Karpas-422 (cell line): ENCODE measurements at regions not wholly inside any gene's neighbourhood (a gene's known extent, or its start where the extent isn't known, plus 50 kb on each side); places are given as distances from the start of the nearest gene placed in this dataset.

Experiments used
- DNase-seq: peaks from one replicate; pipeline ENCODE4 v3.0.0-alpha.2; 2015
- H2AFZ ChIP-seq: fragments of 200-600 bp; sonication (generic); 2 replicates; pipeline ENCODE4 v1.6.1; 2014; ENCODE audit warnings: antibody characterized with exemption, low read length, mixed read lengths
- H3K27ac ChIP-seq: fragments of 200-600 bp; sonication (generic); 2 replicates; pipeline ENCODE4 v1.5.1; 2014; ENCODE audit warnings: mild to moderate bottlenecking, low read length, moderate library complexity
- H3K27me3 ChIP-seq: fragments of 200-600 bp; sonication (generic); 2 replicates; pipeline ENCODE4 v1.6.1; 2014; ENCODE audit warnings: low read length, mixed read lengths
- H3K36me3 ChIP-seq: fragments of 200-600 bp; sonication (generic); 2 replicates; pipeline ENCODE4 v1.6.1; 2014; ENCODE audit warnings: low read length, mixed read lengths; ENCODE audit not compliant: insufficient read depth
- H3K4me1 ChIP-seq: fragments of 200-600 bp; sonication (generic); 2 replicates; pipeline ENCODE4 v1.6.1; 2014; ENCODE audit warnings: mild to moderate bottlenecking, low read length, mixed read lengths
- H3K4me2 ChIP-seq: fragments of 200-600 bp; sonication (generic); 2 replicates; pipeline ENCODE4 v1.6.1; 2014; ENCODE audit warnings: low read length, low read depth, mild to moderate bottlenecking; ENCODE audit not compliant: poor library complexity, severe bottlenecking
- H3K4me3 ChIP-seq: fragments of 200-600 bp; sonication (generic); 2 replicates; pipeline ENCODE4 v1.5.1; 2014; ENCODE audit warnings: mild to moderate bottlenecking, antibody characterized with exemption, low read length, mixed read lengths
- H3K79me2 ChIP-seq: fragments of 200-600 bp; sonication (generic); 2 replicates; pipeline ENCODE4 v1.6.1; 2014; ENCODE audit warnings: mild to moderate bottlenecking, low read length, mixed read lengths
- H3K9ac ChIP-seq: fragments of 200-600 bp; sonication (generic); 2 replicates; pipeline ENCODE4 v1.6.0; 2014; ENCODE audit warnings: low read length
- H3K9me2 ChIP-seq: fragments of 200-600 bp; sonication (generic), shearing (Covaris generic); replicated peaks from 2 replicates; pipeline ENCODE4 v1.6.0; 2014; ENCODE audit warnings: mild to moderate bottlenecking, low read length, moderate library complexity; ENCODE audit not compliant: insufficient read depth
- H3K9me3 ChIP-seq: fragments of 300-700, 200-600 bp; sonication (generic); 2 replicates; pipeline ENCODE4 v1.6.1; 2014; ENCODE audit warnings: low read length, mixed read lengths
- H4K20me1 ChIP-seq: fragments of 200-600 bp; sonication (generic); 2 replicates; pipeline ENCODE4 v1.6.1; 2014; ENCODE audit warnings: mild to moderate bottlenecking, antibody characterized with exemption, low read length, low read depth; ENCODE audit not compliant: insufficient read depth

DNA sequence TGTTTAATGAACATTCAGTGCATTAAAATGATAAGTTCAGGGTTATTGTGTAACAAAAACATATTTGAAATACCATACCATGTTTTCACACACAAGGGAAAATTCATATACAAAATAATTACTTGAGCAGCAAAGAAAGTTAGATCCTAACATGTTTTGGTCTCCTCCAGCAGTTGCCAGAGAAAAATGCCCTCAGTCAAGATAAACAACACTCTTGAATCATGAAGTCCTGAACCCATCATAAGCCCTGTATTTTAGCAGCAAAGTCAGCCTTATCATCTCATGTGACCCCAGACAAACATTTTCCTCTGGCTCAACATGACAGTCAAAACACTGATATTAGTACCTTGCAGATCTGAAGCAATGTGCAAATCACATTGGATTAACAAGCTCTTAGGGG lies 1541.1 kb upstream of the WWC1 start:
- Histone ChIP-seq H3K9me2 (no peaks in the 10 kb centered on the region), H3K4me3 (no peak overlapping the region), H4K20me1 (no peaks in the 10 kb centered on the region), H3K9me3 (peaks cover 6% of the 10 kb centered on the region; the same call in 1 of the 2 replicates), H3K27ac (no peak overlapping the region), H3K27me3 (no peaks in the 10 kb centered on the region), H2AFZ (no peak overlapping the region), H3K4me1 (no peaks in the 10 kb centered on the region), H3K36me3 (no peaks in the 10 kb centered on the region), H3K4me2 (no peak overlapping the region), H3K9ac (no peak overlapping the region), H3K79me2 (no peaks in the 10 kb centered on the region)
- no peak for DNase-seq

DNA sequence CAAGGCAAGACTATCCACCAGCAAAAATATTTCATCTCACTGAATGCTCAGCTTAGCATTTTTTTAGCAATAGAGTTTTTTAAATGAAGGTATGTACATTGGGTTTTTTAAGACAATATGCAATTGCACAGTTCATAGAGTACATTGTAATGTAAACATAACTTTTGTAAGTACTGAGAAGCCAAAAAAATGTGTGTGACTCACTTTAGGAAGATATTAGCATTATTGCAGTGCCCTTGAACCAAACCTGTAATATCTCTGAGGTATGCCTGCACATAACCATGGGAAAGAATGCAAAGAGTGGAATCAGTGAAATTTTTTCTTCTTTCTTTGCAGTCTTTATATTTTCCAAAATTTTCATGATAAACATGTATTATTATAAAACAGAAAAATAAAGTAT lies 1533.3 kb upstream of the WWC1 start:
- H3K27me3 ChIP-seq, result no peaks in the 10 kb centered on the region
- no peak overlapping the region for H2AFZ ChIP-seq
- H3K4me1 ChIP-seq, result no peaks in the 10 kb centered on the region
- H3K79me2 ChIP-seq, result no peaks in the 10 kb centered on the region
- H3K27ac ChIP-seq, result no peak overlapping the region
- no peaks in the 10 kb centered on the region for H3K36me3 ChIP-seq
- H3K9me3 ChIP-seq, result peaks cover 5% of the 10 kb centered on the region
- H4K20me1 ChIP-seq, result no peaks in the 10 kb centered on the region
- no peak overlapping the region for H3K9ac ChIP-seq
- H3K4me2 ChIP-seq, result no peak overlapping the region
- H3K9me2 ChIP-seq, result no peaks in the 10 kb centered on the region
- no peak for DNase-seq
- H3K4me3 ChIP-seq, result no peak overlapping the region

DNA sequence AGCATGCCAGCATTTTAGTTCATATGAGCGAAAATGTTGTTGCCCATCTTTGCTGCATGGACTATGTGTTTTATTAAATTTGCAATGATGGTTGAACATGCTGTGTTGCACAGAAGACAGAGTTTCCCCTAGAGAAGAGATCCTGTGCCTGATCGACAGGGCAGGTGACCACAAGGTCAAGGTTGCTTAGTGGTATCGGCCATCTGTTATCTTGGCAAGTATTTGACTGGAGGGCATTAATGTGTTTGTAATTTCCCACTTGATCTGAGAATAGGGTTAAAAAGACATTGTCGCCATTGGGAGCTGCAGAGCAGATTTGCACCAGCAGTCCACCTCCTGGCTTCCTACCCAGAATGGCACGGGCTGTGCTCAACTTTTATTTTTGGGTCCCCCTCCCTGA lies 1523.6 kb upstream of the WWC1 start:
- Histone ChIP-seq H3K9ac (no peak overlapping the region), H3K9me2 (no peaks in the 10 kb centered on the region), H4K20me1 (no peaks in the 10 kb centered on the region), H3K27ac (no peak overlapping the region), H3K4me3 (no peak overlapping the region), H3K4me2 (no peak overlapping the region), H3K36me3 (no peaks in the 10 kb centered on the region), H3K79me2 (no peaks in the 10 kb centered on the region), H3K27me3 (no peaks in the 10 kb centered on the region), H3K9me3 (peaks cover 10% of the 10 kb centered on the region; the same call in 1 of the 2 replicates), H2AFZ (no peak overlapping the region), H3K4me1 (no peaks in the 10 kb centered on the region)
- DNase-seq, result no peak

DNA sequence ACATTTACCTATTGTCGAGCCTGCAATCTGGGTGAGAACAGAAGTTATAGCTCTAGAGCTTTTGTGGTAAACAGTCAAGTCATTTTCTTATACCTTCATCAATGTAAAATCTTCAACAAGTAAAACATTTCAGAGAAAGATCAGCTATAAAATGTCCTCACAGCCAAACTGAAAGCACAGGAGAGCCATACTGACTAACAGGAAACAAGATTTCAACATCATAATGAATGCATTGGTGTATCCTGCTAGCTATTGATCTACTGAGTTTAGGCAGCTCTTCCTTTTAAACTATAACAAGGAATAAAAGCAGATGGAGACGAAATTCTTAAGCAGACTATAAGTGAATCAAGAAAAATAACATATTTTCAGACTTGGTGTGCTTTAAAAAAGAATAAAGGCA lies 1522.9 kb upstream of the WWC1 start:
- no peak overlapping the region for H3K4me3 ChIP-seq
- no peak overlapping the region for H3K9ac ChIP-seq
- no peak for DNase-seq
- no peaks in the 10 kb centered on the region for H3K4me1 ChIP-seq
- H3K36me3 ChIP-seq, result no peaks in the 10 kb centered on the region
- no peak overlapping the region for H3K4me2 ChIP-seq
- no peak overlapping the region for H3K27ac ChIP-seq
- no peaks in the 10 kb centered on the region for H3K79me2 ChIP-seq
- H3K9me2 ChIP-seq, result no peaks in the 10 kb centered on the region
- no peaks in the 10 kb centered on the region for H4K20me1 ChIP-seq
- H3K9me3 ChIP-seq, result peaks cover 10% of the 10 kb centered on the region; the same call in 1 of the 2 replicates
- H3K27me3 ChIP-seq, result no peaks in the 10 kb centered on the region
- H2AFZ ChIP-seq, result no peak overlapping the region

DNA sequence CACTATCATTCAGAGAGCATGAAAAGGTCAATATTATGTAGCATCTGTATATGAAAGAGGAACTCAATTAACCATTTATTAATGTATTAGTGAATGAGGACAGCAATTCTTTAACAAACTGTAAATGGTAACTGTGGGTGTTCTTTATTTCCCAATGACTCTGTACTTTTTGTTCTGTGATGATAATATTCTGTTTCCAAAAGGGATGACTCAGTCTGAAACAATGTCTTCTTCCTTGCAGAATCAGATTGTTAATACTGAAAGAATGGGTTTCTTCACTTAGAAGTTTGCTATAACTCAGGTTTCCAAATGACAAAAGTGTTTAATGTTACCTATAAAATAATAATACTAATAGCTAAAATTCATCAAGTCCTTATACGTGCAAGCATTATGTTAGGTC lies 1518.7 kb upstream of the WWC1 start:
- H3K36me3 ChIP-seq, result no peaks in the 10 kb centered on the region
- H3K4me2 ChIP-seq, result no peak overlapping the region

DNA sequence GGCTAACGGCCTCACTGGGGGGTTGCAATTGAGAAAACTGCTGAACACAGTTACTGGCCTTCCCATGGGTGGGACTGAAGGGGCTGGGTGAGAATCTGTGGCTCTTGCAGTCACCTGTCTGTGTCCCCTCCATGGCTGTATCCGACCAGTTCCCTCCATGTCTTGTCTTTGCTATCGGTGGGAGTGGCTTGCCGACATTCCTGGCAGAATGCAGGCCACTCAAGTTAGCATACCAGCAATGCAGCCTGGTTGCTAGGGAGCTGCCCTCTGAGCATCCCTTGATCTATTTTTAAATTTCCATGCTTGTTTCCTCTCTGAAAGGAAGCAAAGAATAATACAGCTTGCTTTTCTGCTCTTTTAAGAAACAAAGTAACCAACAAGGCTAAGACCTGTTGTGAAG lies 1509.7 kb upstream of the WWC1 start:
- no peaks in the 10 kb centered on the region for H3K4me1 ChIP-seq
- H2AFZ ChIP-seq, result no peak overlapping the region
- H4K20me1 ChIP-seq, result no peaks in the 10 kb centered on the region
- H3K79me2 ChIP-seq, result no peaks in the 10 kb centered on the region
- H3K9me3 ChIP-seq, result peaks cover 8% of the 10 kb centered on the region
- no peaks in the 10 kb centered on the region for H3K36me3 ChIP-seq
- H3K4me2 ChIP-seq, result no peak overlapping the region
- no peak overlapping the region for H3K4me3 ChIP-seq
- no peaks in the 10 kb centered on the region for H3K27me3 ChIP-seq
- H3K9me2 ChIP-seq, result no peaks in the 10 kb centered on the region
- H3K9ac ChIP-seq, result no peak overlapping the region
- H3K27ac ChIP-seq, result no peak overlapping the region
- DNase-seq, result no peak

More for the DNA sequence above, 1518.7 kb upstream of the WWC1 start:
- Histone ChIP-seq H3K9ac (no peak overlapping the region), H3K4me1 (no peaks in the 10 kb centered on the region), H3K4me3 (no peak overlapping the region), H3K9me3 (peaks cover 16% of the 10 kb centered on the region; the same call in 1 of the 2 replicates), H3K79me2 (no peaks in the 10 kb centered on the region), H2AFZ (no peak overlapping the region), H3K27ac (no peak overlapping the region), H3K9me2 (no peaks in the 10 kb centered on the region), H3K27me3 (no peaks in the 10 kb centered on the region), H4K20me1 (no peaks in the 10 kb centered on the region)
- DNase-seq, result no peak

DNA sequence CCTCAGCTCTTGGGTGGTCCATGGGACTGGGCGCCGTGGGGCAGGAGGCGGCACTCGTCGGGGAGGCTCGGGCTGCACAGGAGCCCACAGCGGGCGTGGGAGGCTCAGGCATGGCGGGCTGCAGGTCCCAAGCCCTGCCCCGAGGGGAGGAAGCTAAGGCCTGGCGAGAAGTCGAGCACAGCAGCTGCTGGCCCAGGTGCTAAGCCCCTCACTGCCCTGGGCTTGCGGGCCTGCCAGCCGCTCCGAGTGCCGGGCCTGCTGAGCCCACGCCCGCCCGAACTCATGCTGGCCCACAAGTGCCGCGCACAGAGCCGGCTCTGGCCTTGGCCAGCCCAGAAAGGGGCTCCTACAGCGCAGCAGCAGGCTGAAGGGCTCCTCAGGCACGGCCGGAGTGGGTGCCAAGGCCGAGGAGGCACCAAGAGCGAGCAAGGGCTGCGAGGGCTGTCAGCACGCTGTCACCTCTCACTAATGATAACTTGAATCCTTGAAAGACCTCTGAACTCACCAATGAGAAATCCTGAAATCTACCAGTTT lies 1506.8 kb upstream of the WWC1 start:
- H3K9ac ChIP-seq, result no peak overlapping the region
- no peaks in the 10 kb centered on the region for H4K20me1 ChIP-seq
- DNase-seq, result no peak
- H3K79me2 ChIP-seq, result no peaks in the 10 kb centered on the region
- H3K4me2 ChIP-seq, result no peak overlapping the region
- no peaks in the 10 kb centered on the region for H3K27me3 ChIP-seq
- no peaks in the 10 kb centered on the region for H3K36me3 ChIP-seq
- H3K4me1 ChIP-seq, result no peaks in the 10 kb centered on the region
- no peak overlapping the region for H2AFZ ChIP-seq
- H3K27ac ChIP-seq, result no peak overlapping the region
- no peak overlapping the region for H3K4me3 ChIP-seq
- peaks cover 3% of the 10 kb centered on the region for H3K9me3 ChIP-seq
- no peaks in the 10 kb centered on the region for H3K9me2 ChIP-seq

DNA sequence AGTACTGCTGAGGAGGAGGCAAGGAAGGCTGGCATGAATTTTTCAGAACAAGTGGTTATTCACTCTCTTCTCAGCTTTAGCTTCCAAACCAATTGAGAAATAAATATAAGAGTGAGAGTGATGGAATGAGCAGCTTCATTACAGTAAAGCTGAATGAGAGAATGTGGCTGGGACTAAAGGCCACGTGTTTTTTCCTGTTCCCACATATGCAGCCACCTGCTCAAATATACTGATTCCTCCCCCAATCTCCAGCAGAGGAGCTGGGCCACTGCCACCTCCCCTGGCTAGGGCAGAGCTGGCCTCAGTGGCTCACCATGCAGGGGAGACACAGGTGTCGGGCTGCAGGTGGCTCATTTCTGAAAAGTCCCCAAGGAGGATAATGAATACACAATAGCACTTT lies 1505.3 kb upstream of the WWC1 start:
- Histone ChIP-seq H3K4me2 (no peak overlapping the region), H3K9ac (no peak overlapping the region)

DNA sequence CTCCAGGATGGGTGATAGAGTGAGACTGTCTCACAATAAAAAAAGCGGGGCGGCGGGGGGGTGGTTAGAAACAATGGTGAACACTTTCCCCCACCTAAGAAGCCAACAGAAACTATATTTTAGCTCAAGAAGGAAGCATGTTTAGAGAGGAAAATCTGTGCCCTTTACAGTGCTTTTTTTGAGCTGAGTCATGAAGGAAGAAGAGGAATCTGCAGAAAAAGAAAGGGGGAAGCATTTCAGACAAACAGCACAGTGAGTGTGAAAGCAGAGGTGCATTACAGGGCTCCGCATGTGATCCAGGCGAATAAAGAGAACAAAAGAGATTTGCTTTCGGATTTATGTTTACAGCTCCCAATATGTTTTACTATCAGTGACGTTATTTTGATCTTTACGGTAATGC lies 1504.6 kb upstream of the WWC1 start:
- Histone ChIP-seq H3K4me3 (no peak overlapping the region), H3K27me3 (no peaks in the 10 kb centered on the region), H4K20me1 (no peaks in the 10 kb centered on the region), H3K79me2 (no peaks in the 10 kb centered on the region), H3K36me3 (no peaks in the 10 kb centered on the region), H3K9me2 (no peaks in the 10 kb centered on the region), H3K27ac (no peak overlapping the region), H3K4me2 (no peak overlapping the region), H2AFZ (no peak overlapping the region), H3K4me1 (no peaks in the 10 kb centered on the region), H3K9me3 (peaks cover under 1% of the 10 kb centered on the region), H3K9ac (no peak overlapping the region)
- no peak for DNase-seq

More for the DNA sequence above, 1505.3 kb upstream of the WWC1 start:
- Histone ChIP-seq H3K79me2 (no peaks in the 10 kb centered on the region), H4K20me1 (no peaks in the 10 kb centered on the region), H3K27me3 (no peaks in the 10 kb centered on the region), H3K9me3 (peaks cover 3% of the 10 kb centered on the region), H3K4me3 (no peak overlapping the region), H3K27ac (no peak overlapping the region), H2AFZ (no peak overlapping the region), H3K36me3 (no peaks in the 10 kb centered on the region), H3K4me1 (no peaks in the 10 kb centered on the region), H3K9me2 (no peaks in the 10 kb centered on the region)
- DNase-seq, result no peak
